ENCODE measurements at regions not wholly inside any gene's neighbourhood (a gene's known extent, or its start where the extent isn't known, plus 50 kb on each side); places are given as distances from the start of the nearest gene placed in this dataset.

DNA sequence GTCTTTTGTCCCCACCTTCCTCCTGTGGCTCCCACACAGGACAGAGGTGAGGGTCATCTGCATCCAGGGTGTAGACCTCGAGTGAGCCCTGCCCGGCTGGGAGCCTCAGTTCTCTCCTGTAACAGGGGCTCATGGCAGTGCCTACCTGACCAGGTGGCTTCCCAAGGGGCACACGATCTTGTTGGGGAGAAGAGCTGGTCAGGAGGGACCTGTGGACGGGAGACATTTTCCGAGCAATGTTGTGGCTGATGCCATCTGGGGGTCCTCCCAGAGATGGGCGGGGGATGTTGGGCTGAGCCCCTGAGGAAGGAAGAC lies 51.9 kb downstream of the CEBPB start:
- no peak for DNase-seq

- no peak for DNase-seq
Measured at GRCh38 chr20:50242863-50243609, 52.4 kb downstream of the CEBPB start.

DNA sequence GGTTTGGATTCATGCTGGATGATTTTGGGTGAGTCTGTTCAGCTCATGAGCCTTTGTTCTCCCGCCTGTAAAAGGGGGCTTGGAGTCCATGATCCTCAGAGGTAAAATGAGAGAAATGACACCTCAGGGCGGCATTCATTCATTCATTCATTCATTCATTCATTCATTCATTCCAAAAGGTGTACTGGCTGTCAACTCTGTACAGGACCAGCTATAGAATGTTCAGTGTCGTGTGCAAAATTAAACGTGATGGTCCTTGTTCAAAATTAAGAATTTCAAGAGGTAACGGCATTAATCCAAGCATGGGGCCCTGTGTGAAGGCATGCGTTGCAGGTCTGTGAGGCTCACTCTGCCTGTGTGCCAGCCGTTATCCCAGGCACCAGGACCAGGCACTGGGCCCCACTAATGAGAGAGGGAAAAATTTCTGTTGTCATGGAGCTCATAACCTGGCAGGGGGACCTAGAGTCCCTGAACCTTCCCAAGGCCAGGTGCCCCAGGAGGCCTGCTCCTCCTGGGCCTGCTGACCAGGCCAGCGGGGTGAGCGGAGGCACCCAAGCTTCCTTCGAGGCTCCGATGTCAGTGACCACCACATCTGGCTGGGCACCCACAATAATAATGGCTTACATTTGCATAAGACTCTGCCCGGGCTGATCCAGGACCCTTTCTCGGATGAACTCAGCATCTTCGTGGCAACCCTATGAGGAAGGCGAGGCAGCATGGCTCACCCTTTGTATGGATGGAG lies 53.2 kb downstream of the CEBPB start:
- DNase-seq: no peak

GRCh38 chr20:50244352-50245149 lies 53.9 kb downstream of the CEBPB start:
- DNase-seq: no peak

- DNase-seq: no peak
Measured at GRCh38 chr20:50245498-50246366, 55.1 kb downstream of the CEBPB start.

GRCh38 chr20:50246367-50247195 lies 56.0 kb downstream of the CEBPB start:
- no peak for DNase-seq

DNA sequence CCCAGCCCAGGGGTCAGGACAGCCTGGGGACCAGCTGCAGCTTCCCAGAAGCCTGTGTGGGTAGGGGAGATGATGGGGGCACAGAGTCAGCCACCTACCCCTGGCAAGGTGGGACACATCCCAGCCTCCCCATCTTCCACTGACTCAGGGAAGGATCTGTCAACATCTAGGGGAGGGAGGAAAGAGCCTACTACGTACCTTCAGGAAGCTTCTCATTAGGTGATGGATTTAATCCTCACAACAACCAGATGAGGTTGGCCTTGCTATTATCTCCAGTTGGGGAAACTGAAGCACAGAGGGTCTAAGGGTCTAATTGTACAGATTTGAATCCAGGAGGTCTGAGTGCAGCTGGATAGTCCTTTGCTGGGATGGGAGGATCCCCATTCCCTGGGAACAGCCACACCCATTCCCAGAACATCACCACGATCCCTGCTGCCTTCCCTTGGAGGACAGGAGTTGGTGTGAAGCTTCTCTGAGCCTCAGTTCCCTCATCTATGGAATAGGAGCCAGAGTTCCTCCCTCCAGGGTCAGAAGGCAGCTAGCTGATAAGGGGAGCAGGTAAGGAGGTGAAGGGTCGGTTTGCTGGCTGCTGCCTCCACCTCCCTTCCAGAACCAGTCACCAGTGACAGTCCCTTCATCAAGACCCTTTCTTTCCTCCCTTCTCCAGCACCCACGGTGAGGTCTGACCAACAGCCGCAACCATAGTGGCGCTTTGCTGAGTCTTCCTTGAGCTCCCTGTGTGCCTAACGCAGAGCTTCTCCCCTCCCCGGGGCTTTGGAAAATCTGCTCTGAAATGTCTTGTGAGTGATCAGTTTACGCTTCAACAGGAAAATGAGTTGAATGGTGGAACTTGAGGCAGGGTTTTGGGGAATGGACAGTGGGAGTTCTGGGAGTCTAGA lies 56.8 kb downstream of the CEBPB start:
- DNase-seq: no peak

DNA sequence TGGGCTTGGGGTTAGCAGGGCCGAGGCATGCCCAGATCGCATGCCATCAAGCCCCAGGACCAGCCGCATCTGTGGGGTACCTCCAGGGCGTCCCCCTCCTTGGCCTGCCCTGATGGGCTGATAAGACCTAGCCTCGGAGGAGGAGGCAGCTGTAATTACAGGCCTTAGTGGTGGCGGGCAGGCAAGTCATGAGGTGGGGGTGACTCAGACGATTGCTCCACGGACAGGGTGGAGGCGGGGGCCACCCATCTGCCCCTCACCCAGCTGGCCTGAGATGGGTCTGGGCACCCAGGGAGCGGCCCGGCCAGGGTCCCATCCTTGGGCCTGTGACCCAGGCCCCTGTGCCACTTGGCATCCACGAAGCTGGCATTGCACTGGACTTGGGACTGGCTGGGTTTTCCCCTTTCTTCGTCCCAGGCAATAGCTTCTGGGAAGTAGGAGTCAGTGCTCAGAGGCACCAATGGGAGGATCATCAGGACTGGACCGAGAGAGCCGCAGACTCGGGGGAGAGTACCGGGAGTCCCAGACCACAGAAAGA lies 57.5 kb downstream of the CEBPB start:
- DNase-seq: no peak

DNA sequence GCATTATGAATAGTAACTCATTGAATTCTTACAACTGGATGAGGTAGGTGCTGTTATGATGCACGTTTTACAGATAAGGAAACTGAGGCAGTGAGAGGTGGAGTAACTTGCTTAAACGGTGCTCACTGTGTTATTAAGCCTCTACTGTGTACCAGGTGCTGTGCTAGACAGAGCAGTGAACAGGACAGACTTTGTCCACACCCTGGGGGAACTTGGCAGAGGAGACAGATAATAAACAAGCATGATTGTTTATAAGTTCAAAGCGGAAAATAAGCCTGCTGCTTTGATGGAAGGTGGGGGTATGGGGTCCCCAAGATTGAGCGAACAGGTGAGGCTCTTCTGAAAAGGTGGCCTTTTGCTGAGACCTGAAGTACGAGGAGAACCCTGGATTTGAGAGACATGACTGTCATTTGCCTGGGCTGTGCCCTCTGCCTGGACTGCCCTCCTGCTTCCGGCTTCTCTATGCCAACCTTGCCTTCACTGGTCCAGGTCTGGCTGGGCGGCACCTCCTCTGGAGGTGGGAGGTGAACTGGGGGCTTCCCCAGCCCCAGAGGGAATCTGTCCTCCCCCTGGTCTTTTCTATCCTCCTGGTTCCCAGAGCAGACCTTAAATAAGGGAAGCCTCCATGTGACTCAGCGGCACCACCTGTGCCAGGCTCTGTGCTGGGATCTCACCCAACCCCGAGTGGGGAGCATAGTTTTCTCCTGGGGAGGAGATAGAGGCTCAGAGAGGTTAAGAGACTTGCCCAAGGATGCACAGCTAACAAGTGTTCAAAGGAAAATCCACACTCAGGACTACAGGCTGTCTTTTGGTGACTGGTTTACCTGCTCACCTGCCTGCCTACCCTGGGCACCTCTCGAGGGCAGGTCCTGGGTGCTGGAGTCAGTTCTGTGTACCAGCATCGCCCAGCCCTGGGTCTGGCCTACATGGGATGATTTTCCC lies 59.1 kb downstream of the CEBPB start:
- no peak for DNase-seq

DNA sequence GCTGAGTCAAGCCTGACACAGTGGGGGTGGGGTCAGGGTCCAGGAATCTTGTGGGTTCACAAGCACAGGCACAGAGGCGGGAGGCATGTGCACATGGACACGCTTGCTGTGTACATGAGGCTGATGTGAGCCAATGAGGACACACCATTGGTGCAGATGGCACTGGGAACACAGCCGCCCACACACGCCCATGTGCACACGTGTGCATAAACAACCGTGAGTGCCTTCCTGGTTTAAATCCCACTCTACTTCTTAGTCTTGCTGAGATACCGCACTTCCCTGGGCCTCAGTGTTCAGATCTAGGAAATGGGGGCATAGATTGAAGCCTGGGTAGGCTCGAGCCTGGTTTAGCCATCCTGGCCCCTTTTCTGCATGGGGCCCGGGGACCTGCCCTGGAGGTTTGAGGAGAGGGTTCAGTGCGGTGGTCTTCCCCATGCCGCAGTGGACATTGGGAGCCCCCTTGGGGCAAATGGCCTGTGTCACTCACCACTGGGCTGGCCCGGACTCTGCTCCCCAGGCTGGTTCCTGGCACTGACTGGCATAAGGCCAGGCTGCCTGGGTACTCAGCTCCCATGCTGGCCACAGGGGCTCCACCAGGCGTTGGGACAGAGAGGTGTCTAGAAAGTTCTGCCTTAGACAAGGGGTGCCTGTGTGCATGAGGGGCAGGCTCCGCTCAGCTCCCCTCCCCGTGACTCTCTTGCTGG lies 60.2 kb downstream of the CEBPB start:
- DNase-seq: no peak

GRCh38 chr20:50251383-50251748 lies 60.7 kb downstream of the CEBPB start:
- DNase-seq: no peak

GRCh38 chr20:50251992-50252511 lies 61.4 kb downstream of the CEBPB start:
- DNase-seq: no peak

GRCh38 chr20:50252701-50253100 lies 62.1 kb downstream of the CEBPB start:
- DNase-seq: no peak

DNA sequence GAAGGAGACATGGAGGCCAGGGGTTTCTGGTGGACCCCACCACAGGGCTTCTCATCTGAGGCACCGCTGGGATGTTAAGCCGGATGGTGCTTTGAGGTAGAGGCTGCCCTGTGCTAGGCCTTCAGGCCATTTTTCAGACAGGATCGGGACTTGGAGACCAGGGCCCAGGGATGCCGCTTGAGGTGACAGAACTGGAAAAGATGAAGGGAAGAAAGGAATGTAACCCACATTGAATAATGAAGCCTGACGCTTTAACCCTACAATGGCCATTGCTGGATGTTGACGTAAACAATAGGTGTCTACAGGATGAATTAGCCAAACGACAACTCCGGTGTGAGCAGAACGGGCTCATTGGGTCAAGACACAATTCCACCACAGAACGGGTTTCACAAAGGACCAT lies 62.5 kb downstream of the CEBPB start:
- no peak for DNase-seq

- DNase-seq: no peak
Measured at GRCh38 chr20:50254466-50255079, 63.9 kb downstream of the CEBPB start.

- no peak for DNase-seq
Measured at GRCh38 chr20:50256577-50256976, 65.9 kb downstream of the CEBPB start.

DNA sequence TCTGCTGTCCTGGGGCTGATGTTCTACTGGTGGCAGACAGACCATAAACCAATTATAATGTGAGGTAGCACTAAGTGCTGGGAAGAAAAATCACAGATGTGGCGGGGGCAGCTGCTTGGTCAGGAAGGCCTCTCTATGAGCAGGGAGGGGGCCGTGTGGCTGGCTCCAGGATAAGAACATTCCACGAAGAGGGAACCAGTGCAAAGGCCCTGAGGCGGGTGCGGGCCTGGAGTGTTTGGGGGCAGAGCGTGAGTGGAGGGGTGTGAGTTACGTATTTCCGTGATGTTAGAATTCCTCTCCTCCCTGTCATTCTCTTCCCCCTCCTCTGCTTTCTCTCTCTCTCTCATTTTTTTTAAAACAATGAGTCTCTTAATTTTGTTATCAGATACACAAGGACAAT lies 67.2 kb downstream of the CEBPB start:
- no peak for DNase-seq
